Mesothelial cell of epicardium (in vitro differentiated cells): ENCODE measurements at regions not wholly inside any gene's neighbourhood (a gene's known extent, or its start where the extent isn't known, plus 50 kb on each side); places are given as distances from the start of the nearest gene placed in this dataset.

Source experiments
- DNase-seq, 2 experiments: peaks; one replicate each; pipeline ENCODE4 v3.0.0; 2021; ENCODE audit warnings: low spot score in 2 of 2; ENCODE audit not compliant: unreplicated experiment in 2 of 2
- H3K27ac Mint-ChIP-seq: 2 replicates; pipeline ENCODE4 v1.8.0; 2021; ENCODE audit warnings: mixed read lengths
- H3K27me3 Mint-ChIP-seq: 2 replicates; pipeline ENCODE4 v1.8.0; 2021; ENCODE audit warnings: low read depth, mixed read lengths
- H3K36me3 Mint-ChIP-seq: 2 replicates; pipeline ENCODE4 v1.8.0; 2021; ENCODE audit warnings: mixed read lengths
- H3K4me1 Mint-ChIP-seq: 2 replicates; pipeline ENCODE4 v1.8.0; 2021; ENCODE audit warnings: mixed read lengths
- H3K4me3 Mint-ChIP-seq: 2 replicates; pipeline ENCODE4 v1.8.0; 2021; ENCODE audit warnings: mild to moderate bottlenecking, moderate library complexity, mixed read lengths
- H3K9me3 Mint-ChIP-seq: 2 replicates; pipeline ENCODE4 v1.8.0; 2021; ENCODE audit warnings: mixed read lengths
- CTCF ChIP-seq: fragments of 200-600 bp; sonication (generic); IDR thresholded peaks from one replicate; pipeline ENCODE4 v1.5.0; 2021; ENCODE audit warnings: antibody characterized with exemption; ENCODE audit not compliant: unreplicated experiment

- Mint-ChIP-seq H3K27ac (no peak overlapping the region), H3K9me3 (peaks cover 9% of the 10 kb centered on the region), H3K36me3 (no peaks in the 10 kb centered on the region), H3K4me3 (no peak overlapping the region), H3K27me3 (no peaks in the 10 kb centered on the region), H3K4me1 (peaks cover 34% of the 10 kb centered on the region)
- DNase-seq = no peak
- no peak for TF ChIP-seq CTCF
These were observed 927.7 kb upstream of the MBL2 start for GRCh38 chr10:53700278-53700677.

- peak overlapping the region; percentile 79 for H3K27ac Mint-ChIP-seq
- no peak for TF ChIP-seq CTCF
- H3K36me3 Mint-ChIP-seq = no peaks in the 10 kb centered on the region
- H3K4me3 Mint-ChIP-seq = no peak overlapping the region
- peaks cover 9% of the 10 kb centered on the region for H3K9me3 Mint-ChIP-seq
- H3K27me3 Mint-ChIP-seq = no peaks in the 10 kb centered on the region
- no peak for DNase-seq
- peaks cover 34% of the 10 kb centered on the region for H3K4me1 Mint-ChIP-seq
These were observed 927.1 kb upstream of the MBL2 start for GRCh38 chr10:53699684-53700083.

GRCh38 chr10:53699231-53699630 is 926.6 kb upstream of the MBL2 start:
- Mint-ChIP-seq H3K36me3 (no peaks in the 10 kb centered on the region), H3K4me3 (no peak overlapping the region), H3K4me1 (peaks cover 34% of the 10 kb centered on the region), H3K9me3 (peaks cover 9% of the 10 kb centered on the region), H3K27me3 (no peaks in the 10 kb centered on the region), H3K27ac (peak overlapping the region; percentile 79)
- no peak for DNase-seq
- no peak for TF ChIP-seq CTCF

- H3K27ac Mint-ChIP-seq = no peak overlapping the region
- peaks cover 24% of the 10 kb centered on the region for H3K4me1 Mint-ChIP-seq
- TF ChIP-seq CTCF = no peak
- no peak overlapping the region for H3K4me3 Mint-ChIP-seq
- H3K27me3 Mint-ChIP-seq = no peaks in the 10 kb centered on the region
- peaks cover 9% of the 10 kb centered on the region for H3K9me3 Mint-ChIP-seq
- DNase-seq = no peak
- H3K36me3 Mint-ChIP-seq = no peaks in the 10 kb centered on the region
These were observed 924.5 kb upstream of the MBL2 start for GRCh38 chr10:53697038-53697437.

- H3K9me3 Mint-ChIP-seq = peaks cover 5% of the 10 kb centered on the region
- H3K27me3 Mint-ChIP-seq = no peaks in the 10 kb centered on the region
- no peak overlapping the region for H3K4me3 Mint-ChIP-seq
- H3K4me1 Mint-ChIP-seq = peaks cover 22% of the 10 kb centered on the region
- no peaks in the 10 kb centered on the region for H3K36me3 Mint-ChIP-seq
- DNase-seq = no peak
- no peak for TF ChIP-seq CTCF
- no peak overlapping the region for H3K27ac Mint-ChIP-seq
These were observed 918.1 kb upstream of the MBL2 start for GRCh38 chr10:53690524-53691240.

- Mint-ChIP-seq H3K27ac (no peak overlapping the region), H3K4me1 (peaks cover 22% of the 10 kb centered on the region), H3K36me3 (no peaks in the 10 kb centered on the region), H3K27me3 (no peaks in the 10 kb centered on the region), H3K9me3 (peaks cover 8% of the 10 kb centered on the region), H3K4me3 (no peak overlapping the region)
- no peak for TF ChIP-seq CTCF
- no peak for DNase-seq
These were observed 915.2 kb upstream of the MBL2 start for GRCh38 chr10:53687800-53688199.
